ENCODE measurements at regions not wholly inside any gene's neighbourhood (a gene's known extent, or its start where the extent isn't known, plus 50 kb on each side); places are given as distances from the start of the nearest gene placed in this dataset.

GRCh38 chr12:90028635-90029051, 320.0 kb upstream of the ATP2B1 start:
- TF ChIP-seq CTCF (IDR thresholded peaks at IDR 0.05) = no peak
- no peak for TF ChIP-seq POLR2A (IDR thresholded peaks at IDR 0.05)
